ENCODE measurements at regions not wholly inside any gene's neighbourhood (a gene's known extent, or its start where the extent isn't known, plus 50 kb on each side); places are given as distances from the start of the nearest gene placed in this dataset.

GRCh38 chr3:89013536-89013935, 93.9 kb upstream of the EPHA3 start:
- TF ChIP-seq RAD21 (IDR thresholded peaks at IDR 0.05; ENCODE audit: insufficient read depth, low read depth, low read length) (no peak), RBBP5 (conservative IDR thresholded peaks at IDR 0.05) (no peak), POLR2A (IDR thresholded peaks at IDR 0.05; ENCODE audit: low read depth, low read length) (no peak), CTCF (IDR thresholded peaks at IDR 0.05 in 2 of 3, conservative IDR thresholded peaks at IDR 0.05 in 1 of 3; ENCODE audit: control insufficient read depth in 2 of 3, extremely low read depth in 1 of 3, insufficient read depth in 1 of 3, low read depth in 3 of 3, low read length in 3 of 3) (no peak)

Data from GM12878 (cell line).